ENCODE measurements at regions not wholly inside any gene's neighbourhood (a gene's known extent, or its start where the extent isn't known, plus 50 kb on each side); places are given as distances from the start of the nearest gene placed in this dataset.
"Not testable (repeated sequence)": the region's sequence is repeated elsewhere in the genome, so short reads cannot be mapped to it uniquely, and the experiment has no call there.

DNA sequence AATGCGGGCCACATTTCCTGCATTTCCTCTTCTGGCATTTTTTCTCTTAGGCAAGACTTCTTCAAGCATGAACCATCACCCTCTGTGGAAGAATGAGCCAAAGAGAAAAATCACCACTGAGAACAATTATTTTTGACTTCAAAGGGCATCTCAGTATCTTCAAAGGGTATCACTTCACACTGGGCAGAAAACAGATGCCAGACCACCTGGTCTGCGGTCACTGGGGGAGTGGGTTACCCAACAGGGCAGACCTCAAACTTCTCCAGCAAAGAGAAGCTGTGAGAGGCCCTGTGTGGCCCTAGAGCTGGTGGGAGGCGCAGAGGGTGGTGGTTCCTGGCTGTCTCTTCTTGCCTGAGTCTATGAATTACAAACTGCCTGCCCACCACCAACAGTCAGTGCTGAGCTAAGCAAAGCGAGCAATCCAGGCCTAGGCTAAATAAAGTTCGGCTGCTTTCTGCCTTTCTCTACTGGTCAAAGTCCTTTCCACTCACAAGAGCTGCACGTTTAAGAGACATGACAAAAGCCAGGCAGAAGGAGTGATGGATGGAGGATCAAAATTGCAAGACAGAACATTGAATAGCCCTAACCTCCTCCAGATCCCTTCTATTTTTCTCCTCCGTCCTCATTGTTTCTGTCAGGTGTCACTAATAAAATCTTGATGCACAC is 602.7 kb upstream of the CDH5 start:
- no peak for DNase-seq (ENCODE audit: low spot score)

DNA sequence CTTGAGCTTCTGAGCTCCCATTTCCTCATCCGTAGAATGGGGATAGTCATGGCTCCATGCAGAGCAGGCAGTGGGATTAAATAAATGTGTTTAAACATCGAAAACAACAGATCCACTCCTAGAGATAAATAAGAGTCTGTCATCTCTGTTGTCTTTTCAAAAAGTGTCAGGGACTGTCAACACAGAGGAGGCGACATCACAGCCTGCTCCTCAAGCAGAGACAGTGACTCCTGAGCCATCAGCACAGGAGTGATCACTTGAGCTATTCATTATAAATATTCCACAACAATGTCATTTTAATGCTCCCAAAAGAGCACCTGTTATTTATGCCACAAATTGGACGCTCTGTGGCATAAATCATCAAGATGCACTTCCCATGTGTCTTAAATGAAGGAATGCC is 605.6 kb upstream of the CDH5 start:
- no peak for DNase-seq (ENCODE audit: low spot score)

DNA sequence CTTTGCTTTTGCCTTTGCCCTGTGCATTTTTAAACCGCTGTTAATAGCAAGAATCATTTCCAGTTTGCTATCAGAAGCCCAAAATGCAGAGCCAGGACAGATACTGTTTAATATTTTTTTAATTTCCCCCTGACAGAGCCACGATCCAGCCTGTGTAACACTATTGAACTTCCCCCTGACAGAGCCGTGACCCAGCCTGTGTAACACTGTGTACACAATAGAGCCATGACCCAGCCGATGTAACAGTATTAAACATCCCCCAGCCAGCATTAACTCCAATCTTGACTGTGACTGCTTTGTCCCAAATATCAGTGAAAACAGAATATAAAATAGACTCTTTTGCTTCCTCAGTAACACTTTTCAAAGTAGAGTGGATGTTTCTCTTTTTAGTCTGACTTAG is 607.9 kb upstream of the CDH5 start:
- no peak for DNase-seq (ENCODE audit: low spot score)

DNA sequence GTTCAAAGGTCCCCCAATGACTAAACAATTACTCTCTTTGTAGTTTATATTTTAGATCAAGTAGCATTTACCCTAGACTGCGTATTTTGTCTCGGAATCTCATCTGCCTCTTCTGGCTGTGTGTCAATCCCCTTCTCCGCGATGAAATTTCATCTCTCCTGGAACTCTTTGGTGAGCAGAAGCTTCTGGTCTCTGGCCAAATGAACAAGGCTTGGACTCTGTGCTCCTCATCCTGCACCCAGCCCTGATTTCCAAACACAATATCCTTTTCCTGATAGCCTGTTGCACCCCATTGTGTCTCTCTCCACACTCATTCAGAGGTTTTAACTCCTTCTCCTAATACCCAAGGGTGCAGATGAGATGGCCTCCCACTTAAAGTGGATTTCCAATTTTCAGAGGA is 609.4 kb upstream of the CDH5 start:
- no peak for DNase-seq (ENCODE audit: low spot score)

DNA sequence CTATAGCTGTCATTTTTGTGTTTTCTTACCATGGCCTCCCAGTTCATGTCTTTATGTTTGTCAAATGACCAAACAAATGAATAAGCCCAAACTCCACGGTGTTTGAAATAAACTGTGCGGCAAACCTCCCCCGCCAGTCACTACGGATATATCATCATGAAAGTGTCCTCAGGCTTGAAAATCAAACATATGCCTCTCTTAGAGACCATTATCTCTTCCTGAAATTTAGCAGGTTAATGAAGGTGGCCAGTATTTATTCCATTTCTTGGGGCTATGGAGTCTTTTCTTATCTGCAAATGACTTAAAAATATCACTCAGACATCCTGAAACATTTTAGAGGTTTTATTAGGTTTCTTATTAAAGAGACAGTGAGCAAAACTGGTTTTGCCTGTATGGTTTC is 610.3 kb upstream of the CDH5 start:
- no peak for DNase-seq (ENCODE audit: low spot score)

DNA sequence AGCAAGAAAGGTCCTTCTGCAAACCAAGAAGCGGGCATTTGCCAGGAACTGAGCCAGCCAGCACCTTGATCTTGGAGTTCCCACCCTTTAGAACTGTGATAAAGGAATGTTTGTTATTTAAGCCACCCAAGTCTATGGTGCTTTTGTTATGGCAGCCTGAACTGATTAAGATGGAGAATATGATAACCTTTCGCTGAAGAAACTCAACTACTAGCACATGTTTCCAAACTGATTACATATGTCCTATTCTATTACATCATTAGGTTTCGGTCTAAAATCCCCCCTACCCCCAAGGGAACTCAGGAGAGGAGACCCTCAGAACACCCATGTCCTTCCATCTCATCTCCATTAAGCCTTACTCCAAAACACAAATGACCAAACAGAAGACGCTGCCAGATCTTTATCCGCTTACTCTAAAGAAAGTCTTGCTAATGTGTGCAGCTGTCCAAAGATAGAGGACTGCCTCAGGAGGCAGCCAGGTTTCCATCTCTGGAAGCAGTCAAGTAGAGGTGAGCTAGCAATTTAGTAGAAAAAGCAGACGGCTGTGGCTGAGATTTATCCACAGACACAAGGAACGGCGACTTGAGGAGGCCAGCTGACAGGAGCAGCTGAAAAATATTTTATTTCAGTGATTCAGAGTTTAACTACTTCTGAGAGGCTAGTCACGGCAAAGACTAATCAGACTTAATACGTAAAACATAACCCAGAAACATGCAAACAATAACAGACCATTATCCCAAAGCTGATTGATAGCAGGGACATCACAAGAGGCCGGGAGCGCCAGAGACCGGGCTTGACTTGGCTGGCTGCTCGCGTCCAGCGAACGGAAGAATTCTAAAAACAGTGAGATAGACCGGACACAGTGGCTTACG is 611.4 kb upstream of the CDH5 start:
- no peak for DNase-seq (ENCODE audit: low spot score)

DNA sequence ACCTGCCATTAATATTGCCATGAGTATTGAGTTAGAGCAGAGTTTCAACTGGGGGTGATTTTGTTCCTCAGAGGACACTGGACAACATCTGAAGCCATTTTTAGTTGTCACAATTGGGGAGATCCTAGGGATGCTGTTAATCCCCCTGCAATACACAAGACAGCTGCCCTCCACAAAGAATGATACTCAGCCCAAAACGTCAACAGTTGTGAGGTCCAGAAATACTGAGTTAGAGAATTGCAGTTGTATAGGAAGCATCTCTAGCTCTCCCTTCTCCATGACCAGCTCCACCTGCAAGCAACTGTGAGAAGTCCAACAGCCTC is 614.0 kb upstream of the CDH5 start:
- no peak for DNase-seq (ENCODE audit: low spot score)

DNA sequence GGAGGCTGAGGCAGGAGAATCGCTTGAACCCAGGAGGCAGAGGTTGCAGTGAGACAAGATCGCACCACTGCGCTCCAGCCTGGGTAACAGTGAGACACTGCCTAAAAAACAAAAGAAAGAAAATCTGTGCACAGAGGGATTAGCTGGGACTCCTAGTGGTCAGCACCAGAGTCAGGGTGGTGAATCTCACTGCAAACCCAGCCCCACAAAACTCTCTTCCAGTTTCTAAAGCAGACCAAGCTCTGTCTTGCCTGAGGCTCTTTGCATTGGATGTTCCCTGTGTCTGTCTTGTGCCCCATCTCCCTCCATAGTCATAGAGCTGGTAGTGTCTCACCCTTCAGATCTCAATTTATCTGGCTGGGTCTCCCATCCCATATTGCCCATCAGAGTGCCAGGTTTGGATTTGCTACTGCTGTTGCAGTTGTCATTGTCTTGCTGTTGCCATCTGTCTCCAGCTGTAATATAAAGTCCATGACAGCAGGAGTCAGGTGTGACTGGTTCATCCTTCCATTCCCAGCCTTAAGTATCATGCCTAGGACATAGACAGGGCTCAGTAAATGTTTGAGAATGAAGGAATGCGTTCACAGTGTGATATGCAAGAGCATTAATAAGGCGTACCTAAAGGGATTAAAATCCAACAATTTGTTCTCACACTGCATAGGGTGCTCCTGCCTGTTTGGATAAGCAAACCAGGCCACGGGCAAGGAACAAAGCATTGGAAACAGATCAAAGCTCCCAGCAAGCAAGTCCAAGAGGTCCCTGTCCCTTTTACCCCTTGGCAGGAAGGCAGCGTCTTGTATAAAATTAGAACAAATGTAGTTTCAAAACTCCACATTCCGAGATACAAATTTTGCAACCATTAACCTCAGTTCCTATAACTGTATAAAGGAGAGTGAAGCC is 614.6 kb upstream of the CDH5 start:
- no peak for DNase-seq (ENCODE audit: low spot score)

DNA sequence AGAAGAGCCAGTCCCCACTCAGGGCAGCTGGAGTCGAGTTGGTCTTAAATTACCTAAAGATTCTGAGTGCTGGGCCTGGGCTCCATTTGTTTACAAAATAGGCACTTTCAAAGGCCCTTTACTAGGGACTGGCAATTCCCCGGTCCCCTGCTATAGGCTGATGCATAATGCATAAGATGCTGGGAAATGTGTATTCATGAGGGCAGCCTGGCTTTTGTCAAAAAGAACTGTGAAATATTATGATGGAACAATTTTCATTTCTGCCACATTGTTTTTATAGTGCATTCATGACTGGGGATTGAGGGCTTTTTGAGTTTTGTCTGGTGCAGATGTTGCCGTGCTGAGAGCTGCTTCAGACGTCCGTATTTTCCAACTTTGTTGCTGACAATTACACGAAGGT is 617.0 kb upstream of the CDH5 start:
- DNase-seq (ENCODE audit: low spot score) = no peak

DNA sequence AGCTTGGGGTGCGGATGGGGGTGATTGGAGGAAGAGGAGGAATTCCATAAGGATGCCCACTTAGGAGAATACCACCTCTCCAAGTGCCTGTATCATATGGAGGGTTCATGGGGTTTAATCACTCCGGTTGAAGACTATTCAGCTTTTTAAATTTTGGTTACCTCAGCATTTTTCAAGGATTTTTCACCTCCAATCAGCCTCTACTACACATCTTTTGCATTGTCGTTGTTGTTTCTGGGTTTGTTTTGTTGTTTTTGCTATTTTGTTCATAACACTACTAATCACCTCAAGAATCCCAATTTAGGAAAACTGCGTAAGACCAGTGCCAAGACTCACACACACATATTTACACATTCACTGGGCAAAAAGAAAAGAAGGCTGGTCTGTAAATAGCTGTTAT is 619.5 kb upstream of the CDH5 start:
- no peak for DNase-seq (ENCODE audit: low spot score)

DNA sequence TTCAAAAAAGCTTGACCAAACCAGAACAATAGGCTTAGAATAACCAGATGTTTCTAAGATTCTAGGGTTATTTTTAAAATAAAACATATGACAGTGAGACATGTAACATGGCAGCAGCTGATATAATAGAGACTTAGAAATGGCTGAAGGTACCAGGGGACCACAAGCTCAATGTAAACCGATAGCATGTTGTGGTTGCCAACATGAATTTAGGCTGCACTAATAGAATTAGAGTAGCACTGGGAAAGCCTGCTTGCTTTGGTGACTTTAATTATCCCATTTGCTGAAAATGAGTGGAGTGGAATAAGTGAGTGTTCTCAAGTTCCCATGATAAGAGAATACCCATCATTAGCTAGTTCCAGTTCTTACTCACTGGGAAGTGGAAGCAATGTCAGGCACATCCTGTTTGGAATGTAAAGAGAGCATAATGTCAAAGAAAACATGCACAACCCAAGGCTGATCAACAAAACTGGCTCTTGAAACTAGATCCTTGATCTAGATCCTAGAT is 621.2 kb upstream of the CDH5 start:
- no peak for DNase-seq (ENCODE audit: low spot score)

DNA sequence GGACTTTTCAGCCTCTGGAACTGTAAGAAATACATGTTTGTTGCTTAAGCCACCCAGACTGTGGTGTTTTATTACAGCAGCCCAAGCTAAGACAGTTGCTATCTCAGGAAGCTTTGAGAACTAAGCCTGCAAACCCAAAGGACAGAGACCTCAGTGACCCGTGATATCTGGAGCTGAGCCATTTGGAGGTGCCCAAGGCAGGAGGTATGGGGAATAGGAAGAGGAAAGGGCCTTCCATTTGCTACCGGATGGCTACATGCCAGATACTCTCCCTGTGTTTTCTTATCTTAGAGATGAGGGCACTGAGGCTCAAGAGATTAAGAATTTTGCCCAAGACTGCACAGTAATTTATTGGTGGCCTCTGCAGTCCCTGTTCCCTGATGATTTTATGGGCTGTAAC is 622.1 kb upstream of the CDH5 start:
- DNase-seq (ENCODE audit: low spot score) = no peak

DNA sequence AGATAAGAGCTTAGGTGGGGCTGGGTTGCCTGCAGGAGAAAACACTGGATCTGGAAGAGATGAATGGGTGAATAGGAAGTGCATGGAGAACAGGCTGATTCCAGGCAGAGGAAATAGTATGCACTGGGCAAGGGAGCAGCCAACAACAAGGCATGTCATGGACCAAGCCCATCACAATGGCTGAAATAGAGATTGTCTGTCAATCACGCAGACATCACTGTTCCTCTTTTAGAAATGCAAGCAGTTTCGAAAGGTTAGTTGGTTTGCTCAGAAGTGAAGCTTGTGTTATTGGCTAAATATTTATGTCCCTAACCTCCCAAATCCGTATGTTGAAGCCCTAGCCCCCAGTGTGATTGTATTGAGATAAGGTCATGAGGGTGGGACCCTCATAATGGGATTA is 621.7 kb upstream of the CDH11 start:
- no peak for DNase-seq (ENCODE audit: low spot score)

DNA sequence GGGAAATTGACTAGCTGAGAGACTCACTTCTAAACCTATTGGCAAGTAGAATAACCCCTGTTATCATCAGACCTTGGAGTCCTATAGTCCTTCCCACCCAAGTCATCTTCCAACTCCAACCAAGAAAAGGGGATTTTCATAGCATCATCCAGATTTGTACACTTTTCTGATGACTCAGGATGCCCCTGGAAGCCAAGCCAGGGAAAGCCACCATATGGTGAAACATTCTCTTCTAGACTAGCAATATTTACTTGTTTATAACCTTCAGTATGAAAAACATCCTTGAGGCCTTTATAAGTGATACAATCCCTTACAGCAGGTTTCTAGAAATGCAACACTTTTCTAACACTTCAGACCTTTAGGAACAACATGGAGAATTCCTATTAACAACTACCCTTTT is 618.8 kb upstream of the CDH11 start:
- no peak for DNase-seq (ENCODE audit: low spot score)

DNA sequence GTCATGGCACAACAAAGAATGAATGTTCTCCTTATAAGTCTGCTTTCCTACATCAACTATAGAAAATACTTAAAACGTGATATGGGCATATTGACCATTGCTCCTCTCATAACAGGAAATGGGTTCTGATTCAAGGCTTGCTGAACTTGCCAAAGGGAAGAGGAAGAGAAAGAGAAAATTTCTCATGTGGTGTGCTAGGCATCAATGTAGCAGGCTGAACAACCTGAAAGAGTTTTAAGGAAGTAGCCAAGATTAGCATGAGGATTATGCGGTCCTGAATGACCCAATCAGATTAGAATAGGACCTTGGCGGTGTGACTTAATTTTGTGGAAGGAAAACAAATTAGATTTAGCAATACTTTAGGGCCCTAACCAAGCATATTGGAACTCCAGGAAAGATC is 617.7 kb upstream of the CDH11 start:
- DNase-seq (ENCODE audit: low spot score) = no peak

DNA sequence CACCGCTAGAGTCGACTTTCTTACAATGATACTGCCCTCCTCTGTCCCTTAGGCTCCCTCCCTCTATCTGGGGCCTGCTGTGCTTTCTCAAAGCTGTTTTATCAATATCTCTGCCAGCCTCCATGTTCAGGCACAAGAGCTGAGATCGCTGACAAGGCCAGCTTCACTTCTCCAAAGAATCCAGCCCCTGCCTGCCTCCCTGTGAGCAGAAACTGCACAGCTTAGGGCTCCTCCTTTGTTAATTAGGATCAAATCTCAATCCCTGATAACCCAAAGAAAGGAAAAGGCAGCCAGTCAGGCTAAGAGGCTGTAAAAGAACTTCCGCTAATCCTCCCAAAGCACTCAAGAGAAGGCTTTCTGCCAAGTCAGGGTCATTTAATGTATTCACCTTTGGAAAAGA is 616.0 kb upstream of the CDH11 start:
- no peak for DNase-seq (ENCODE audit: low spot score)

DNA sequence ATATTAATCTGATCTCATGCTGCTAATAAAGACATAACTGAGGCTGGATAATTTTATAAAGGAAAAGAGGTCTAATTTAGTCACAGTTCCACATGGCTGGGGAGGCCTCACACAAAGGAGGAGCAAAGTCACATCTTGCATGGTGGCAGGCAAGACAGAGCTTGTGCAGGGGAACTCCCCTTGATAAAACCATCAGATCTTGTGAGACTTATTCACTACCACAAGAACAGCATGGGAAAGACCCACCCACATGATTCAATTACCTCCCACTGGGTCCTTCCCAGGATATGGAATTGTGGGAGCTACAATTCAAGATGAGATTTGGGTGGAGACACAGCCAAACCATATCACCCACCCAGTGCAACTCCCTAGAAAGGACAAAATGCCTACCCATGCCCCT is 613.8 kb upstream of the CDH11 start:
- not testable (repeated sequence) for DNase-seq (ENCODE audit: low spot score)

DNA sequence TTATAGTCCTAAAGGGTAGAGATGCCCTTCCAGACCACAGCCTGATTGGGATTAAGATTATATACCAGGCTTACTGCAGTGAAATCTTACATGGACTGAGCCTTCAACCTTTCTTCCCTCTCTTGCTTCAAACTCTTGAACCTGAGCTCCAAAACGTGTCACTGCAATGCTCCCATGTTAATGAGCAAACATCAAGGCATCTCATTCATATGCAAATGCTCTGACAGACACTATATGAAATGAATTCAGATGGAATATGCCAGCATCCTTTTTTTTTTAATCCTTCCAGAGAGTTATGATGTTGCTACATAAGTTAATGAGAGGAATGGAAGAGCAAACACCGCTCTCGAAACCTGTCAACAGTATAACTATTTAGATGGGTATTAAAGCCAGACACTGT is 611.9 kb upstream of the CDH11 start:
- DNase-seq (ENCODE audit: low spot score) = no peak

DNA sequence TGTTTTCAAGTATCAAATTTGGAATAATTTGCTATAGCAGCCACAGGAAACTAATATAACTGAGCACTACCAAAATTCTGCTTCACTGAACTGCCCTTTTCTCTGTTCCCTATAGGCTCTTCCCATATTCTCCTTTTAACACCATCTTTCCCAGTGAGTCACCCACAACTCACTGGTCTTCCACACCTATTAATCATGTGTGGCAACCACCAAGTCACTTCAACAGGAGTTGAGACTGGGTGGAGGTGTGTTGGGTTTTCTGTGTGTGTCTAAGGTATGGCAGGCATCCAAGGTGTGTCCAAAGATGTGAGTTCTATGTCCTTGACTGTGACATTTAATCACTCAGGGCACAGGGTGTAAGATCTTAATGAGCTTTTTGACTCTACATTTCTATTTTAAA is 610.0 kb upstream of the CDH11 start:
- DNase-seq (ENCODE audit: low spot score) = no peak

DNA sequence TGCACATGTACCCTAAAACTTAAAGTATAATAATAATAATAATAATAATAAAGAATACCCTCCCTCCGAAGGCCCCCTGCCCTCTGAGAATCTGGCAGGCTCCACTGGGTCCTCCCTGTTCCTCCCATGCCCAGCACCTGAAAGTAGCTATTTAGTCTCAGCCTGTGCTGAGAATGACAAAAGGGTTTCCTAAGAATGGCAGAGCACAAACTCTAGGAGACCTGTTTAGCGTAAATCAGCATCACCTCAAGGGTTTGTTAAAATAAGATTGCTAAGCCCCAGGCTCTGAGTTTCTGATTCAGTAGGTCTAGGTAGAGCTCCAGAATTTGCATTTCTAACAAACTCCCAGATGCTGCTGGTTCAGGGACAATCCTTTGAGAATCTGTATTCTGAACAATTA is 606.8 kb upstream of the CDH11 start:
- no peak for DNase-seq (ENCODE audit: low spot score)

DNA sequence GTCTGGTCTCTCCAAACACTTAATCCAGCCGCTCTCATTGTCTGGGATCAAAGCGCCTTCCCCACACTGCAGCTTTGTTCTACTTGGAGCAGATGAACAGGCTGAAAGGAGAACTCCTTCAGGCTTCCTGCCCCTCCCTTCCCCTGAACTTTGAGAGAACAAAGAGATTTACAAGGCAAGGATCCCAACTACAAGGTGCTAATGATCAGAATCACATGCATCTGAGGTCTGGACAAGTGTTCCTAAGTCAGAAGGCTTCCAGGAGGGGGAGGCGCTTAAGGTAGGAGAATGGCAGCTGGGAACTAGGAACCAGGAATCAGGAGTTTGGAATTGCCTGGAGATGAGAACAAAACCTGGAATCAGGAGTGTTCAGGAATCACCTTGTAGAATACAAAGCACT is 606.3 kb upstream of the CDH11 start:
- no peak for DNase-seq (ENCODE audit: low spot score)

DNA sequence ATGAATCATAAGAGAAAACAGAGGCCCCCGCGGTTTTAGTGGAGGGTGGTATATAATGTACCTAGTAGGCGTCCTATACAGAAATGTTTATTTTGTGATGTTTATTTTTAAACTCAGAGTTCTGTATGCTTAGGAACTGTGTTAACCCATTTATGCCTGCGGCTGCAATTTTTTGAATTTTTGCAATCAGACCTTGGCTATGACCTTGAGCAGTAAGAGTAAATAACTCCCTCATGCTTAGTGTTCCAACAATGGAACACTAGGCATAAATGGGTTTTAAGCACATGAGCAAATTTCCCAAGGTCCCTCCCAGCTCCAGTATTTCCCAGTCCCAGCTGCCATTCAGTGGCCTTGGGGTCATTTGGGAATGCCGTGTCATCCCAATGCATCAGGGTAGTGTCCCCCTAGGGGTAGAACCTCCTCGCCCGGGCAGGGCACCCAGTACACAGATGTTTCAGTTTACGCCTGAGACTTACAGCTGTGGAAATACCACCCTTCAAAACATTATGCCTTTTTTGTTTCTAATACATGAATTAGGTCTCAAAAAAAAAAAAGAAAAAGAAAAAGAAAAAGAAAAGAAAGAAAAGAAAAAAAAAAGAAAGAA is 605.8 kb upstream of the CDH11 start:
- DNase-seq (ENCODE audit: low spot score) = no peak
